Adrenal gland (tissue), 5 donors: ENCODE measurements at regions not wholly inside any gene's neighbourhood (a gene's known extent, or its start where the extent isn't known, plus 50 kb on each side); places are given as distances from the start of the nearest gene placed in this dataset.

ENCODE experiments used
- POLR2A ChIP-seq, 2 donors: fragments of 450-650 bp; IDR thresholded peaks; one replicate each; pipeline ENCODE4 v1.6.1; 2017; ENCODE audit warnings: antibody characterized with exemption in 2 of 2, mild to moderate bottlenecking in 2 of 2, moderate library complexity in 1 of 2
- TF ChIP-seq, protein P1 (sequence below), 6 experiments: fragments of 450-650 bp in 4 of 6; fragments of 200-600 bp in 2 of 6; sonication (generic) in 1 of 6; IDR thresholded peaks; 1 replicate in 5 of 6; 2 replicates in 1 of 6; pipeline versions ENCODE4 v1.5.1 to v1.8.0; 2016 to 2021; ENCODE audit warnings: antibody characterized with exemption in 6 of 6, mild to moderate bottlenecking in 2 of 6, moderate library complexity in 1 of 6
- donor health status: DM: no; HTN: no; CAD: no.

DNA sequence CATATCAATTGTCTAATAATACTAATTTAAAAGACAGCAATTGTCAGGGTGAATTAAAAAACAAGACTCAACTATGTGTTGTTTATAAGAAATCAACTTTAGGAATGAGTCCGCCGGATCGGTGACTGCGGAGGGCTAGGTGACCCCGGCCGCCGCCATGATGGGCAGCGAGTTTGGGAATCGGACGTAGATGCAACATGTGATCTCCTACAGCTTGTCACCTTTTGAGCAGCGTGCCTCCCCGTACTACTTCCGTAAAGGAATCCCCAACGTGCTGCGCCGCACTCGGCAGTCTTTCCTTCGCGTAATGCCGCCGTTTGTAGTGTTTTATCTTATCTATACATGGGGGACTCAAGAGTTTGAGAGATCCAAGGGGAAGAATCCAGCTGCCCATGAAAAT lies 742.5 kb upstream of the PABPC4L start:
- TF ChIP-seq, protein P1, sequence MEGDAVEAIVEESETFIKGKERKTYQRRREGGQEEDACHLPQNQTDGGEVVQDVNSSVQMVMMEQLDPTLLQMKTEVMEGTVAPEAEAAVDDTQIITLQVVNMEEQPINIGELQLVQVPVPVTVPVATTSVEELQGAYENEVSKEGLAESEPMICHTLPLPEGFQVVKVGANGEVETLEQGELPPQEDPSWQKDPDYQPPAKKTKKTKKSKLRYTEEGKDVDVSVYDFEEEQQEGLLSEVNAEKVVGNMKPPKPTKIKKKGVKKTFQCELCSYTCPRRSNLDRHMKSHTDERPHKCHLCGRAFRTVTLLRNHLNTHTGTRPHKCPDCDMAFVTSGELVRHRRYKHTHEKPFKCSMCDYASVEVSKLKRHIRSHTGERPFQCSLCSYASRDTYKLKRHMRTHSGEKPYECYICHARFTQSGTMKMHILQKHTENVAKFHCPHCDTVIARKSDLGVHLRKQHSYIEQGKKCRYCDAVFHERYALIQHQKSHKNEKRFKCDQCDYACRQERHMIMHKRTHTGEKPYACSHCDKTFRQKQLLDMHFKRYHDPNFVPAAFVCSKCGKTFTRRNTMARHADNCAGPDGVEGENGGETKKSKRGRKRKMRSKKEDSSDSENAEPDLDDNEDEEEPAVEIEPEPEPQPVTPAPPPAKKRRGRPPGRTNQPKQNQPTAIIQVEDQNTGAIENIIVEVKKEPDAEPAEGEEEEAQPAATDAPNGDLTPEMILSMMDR (IDR thresholded peaks at IDR 0.05), result no peak
- TF ChIP-seq POLR2A (IDR thresholded peaks at IDR 0.05), result no peak
